Chondrocyte (in vitro differentiated cells): ENCODE measurements at regions not wholly inside any gene's neighbourhood (a gene's known extent, or its start where the extent isn't known, plus 50 kb on each side); places are given as distances from the start of the nearest gene placed in this dataset.
A peak's percentile ranks its signal among the peaks of the same experiment; 100 is the strongest.
"Not testable (repeated sequence)": the region's sequence is repeated elsewhere in the genome, so short reads cannot be mapped to it uniquely, and the experiment has no call there.

Source experiments
- DNase-seq: peaks from one replicate; pipeline ENCODE4 v3.0.0; 2021; ENCODE audit warnings: mixed read lengths, low spot score
- H3K27ac Mint-ChIP-seq: one replicate; pipeline ENCODE4 v1.8.0; 2021; ENCODE audit warnings: mild to moderate bottlenecking, moderate library complexity, mixed read lengths; ENCODE audit not compliant: unreplicated experiment
- H3K27me3 Mint-ChIP-seq: 2 replicates; pipeline ENCODE4 v1.8.0; 2021; ENCODE audit warnings: low read depth, mixed read lengths
- H3K36me3 Mint-ChIP-seq: 2 replicates; pipeline ENCODE4 v1.8.0; 2021; ENCODE audit warnings: low read depth, mixed read lengths
- H3K4me1 Mint-ChIP-seq: 2 replicates; pipeline ENCODE4 v1.8.0; 2021; ENCODE audit warnings: low read depth, mild to moderate bottlenecking, mixed read lengths
- H3K4me3 Mint-ChIP-seq: one replicate; pipeline ENCODE4 v1.8.0; 2021; ENCODE audit warnings: mild to moderate bottlenecking, moderate library complexity, mixed read lengths; ENCODE audit not compliant: unreplicated experiment
- H3K9me3 Mint-ChIP-seq: 2 replicates; pipeline ENCODE4 v1.8.0; 2021; ENCODE audit warnings: low read depth, mixed read lengths
- TF ChIP-seq, protein P1 (sequence below): fragments of 200-600 bp; sonication (generic); IDR thresholded peaks from 2 replicates; pipeline ENCODE4 v1.5.0; 2021; ENCODE audit warnings: antibody characterized with exemption, mild to moderate bottlenecking, moderate library complexity

DNA sequence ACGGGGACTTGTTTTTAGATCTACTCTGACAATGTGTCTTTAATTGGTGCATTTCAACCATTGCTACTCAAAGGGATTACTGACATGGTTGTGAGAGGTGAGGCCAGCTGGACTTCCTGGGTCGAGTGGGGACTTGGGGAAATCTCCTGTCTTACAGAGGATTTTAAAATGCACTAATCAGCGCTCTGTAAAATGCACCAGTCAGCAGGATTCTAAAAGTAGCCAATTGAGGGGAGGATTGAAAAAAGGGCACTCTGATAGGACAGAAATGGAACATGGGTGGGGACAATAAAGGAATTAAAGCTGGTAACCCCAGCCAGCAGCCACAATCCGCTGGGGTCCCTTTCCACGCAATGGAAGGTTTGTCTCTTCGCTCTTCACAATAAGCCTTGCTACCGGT is 122.5 kb upstream of the SNRPN start:
- Mint-ChIP-seq H3K27me3 (no peaks in the 10 kb centered on the region), H3K4me3 (no peak overlapping the region), H3K4me1 (no peaks in the 10 kb centered on the region), H3K9me3 (peaks cover 43% of the 10 kb centered on the region), H3K27ac (no peak overlapping the region), H3K36me3 (no peaks in the 10 kb centered on the region)
- no peak for DNase-seq
- TF ChIP-seq, protein P1, sequence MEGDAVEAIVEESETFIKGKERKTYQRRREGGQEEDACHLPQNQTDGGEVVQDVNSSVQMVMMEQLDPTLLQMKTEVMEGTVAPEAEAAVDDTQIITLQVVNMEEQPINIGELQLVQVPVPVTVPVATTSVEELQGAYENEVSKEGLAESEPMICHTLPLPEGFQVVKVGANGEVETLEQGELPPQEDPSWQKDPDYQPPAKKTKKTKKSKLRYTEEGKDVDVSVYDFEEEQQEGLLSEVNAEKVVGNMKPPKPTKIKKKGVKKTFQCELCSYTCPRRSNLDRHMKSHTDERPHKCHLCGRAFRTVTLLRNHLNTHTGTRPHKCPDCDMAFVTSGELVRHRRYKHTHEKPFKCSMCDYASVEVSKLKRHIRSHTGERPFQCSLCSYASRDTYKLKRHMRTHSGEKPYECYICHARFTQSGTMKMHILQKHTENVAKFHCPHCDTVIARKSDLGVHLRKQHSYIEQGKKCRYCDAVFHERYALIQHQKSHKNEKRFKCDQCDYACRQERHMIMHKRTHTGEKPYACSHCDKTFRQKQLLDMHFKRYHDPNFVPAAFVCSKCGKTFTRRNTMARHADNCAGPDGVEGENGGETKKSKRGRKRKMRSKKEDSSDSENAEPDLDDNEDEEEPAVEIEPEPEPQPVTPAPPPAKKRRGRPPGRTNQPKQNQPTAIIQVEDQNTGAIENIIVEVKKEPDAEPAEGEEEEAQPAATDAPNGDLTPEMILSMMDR: no peak

- no peaks in the 10 kb centered on the region for H3K27me3 Mint-ChIP-seq
- H3K36me3 Mint-ChIP-seq: no peaks in the 10 kb centered on the region
- H3K9me3 Mint-ChIP-seq: peaks cover 37% of the 10 kb centered on the region
- no peak overlapping the region for H3K27ac Mint-ChIP-seq
- no peak for DNase-seq
- TF ChIP-seq, protein P1: peak; percentile 15
- H3K4me1 Mint-ChIP-seq: no peaks in the 10 kb centered on the region
- H3K4me3 Mint-ChIP-seq: no peak overlapping the region
Observed at GRCh38 chr15:24835301-24835700, 119.5 kb upstream of the SNRPN start.

DNA sequence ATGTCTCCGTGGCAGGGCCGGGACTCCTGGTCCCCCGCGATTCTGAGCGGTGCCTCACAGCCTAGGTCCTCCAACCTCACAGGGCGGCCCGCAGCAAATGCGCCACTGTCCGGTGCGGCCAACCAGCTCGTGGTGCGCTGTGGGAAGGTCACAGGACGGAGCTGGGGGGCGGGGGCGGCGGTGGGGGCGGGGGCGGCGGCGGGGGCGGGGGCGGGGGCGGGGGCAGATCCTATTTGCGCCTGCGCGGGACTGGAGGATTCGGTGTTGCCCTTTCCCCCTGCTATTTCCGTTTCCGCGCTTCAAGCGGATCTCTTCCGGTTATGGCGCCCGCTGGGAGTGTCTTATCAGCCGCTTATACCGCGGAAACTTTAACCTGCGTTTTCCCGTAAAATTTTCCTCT is 106.7 kb upstream of the SNRPN start:
- Mint-ChIP-seq H3K4me1 (no peaks in the 10 kb centered on the region), H3K36me3 (no peaks in the 10 kb centered on the region), H3K27me3 (peaks cover 6% of the 10 kb centered on the region), H3K4me3 (peak overlapping the region; percentile 63), H3K9me3 (peaks cover 24% of the 10 kb centered on the region), H3K27ac (no peak overlapping the region)
- no peak for DNase-seq
- TF ChIP-seq, protein P1: no peak

DNA sequence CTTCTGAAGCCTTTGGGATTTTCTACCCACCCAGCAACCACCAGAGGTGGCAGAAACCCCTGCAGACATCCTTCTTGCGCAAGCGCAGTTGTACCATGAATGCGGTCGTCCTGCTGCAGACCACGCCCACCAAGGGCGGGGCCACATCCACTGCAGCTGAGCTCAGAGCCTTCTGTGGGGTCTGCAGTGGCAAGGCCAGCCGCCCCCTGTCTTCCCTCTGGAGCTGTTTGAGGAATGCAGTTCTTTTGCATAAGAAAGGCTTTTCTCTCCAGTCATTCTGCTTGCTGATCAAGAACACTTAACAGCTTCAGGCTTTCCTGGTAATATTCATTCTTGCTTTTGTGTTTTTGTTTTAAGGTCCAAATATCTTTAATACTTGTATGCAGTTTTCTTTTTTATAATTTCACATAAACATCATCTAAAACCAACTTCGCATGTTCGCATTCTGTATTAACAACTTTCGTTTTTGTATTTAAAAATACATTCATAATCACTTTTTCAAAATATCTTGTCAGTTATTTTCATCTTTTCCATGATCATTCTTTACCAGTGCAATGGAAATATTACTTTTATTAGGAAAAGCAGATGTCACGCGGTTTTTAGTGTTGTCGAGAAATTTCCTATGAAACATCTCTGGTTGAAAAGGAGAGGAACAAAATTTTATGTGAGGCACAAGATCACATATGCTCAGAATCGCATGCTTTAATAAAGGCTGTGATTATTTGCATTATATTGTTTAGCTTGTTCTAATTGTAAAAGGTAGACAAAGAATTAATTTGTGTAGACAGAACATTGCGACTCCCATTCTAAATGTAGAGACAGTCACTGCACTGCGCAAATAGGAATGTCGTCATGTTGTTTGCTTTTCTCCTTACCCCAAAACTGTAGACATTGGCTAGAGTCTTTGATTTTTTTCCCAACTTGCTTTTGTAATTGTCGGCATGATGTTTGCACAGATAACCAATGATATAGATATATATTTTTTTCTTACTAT is 98.1 kb upstream of the SNRPN start:
- H3K9me3 Mint-ChIP-seq: peaks cover 28% of the 10 kb centered on the region
- no peak overlapping the region for H3K27ac Mint-ChIP-seq
- H3K36me3 Mint-ChIP-seq: no peaks in the 10 kb centered on the region
- peaks cover 3% of the 10 kb centered on the region for H3K4me1 Mint-ChIP-seq
- no peaks in the 10 kb centered on the region for H3K27me3 Mint-ChIP-seq
- no peak for DNase-seq
- H3K4me3 Mint-ChIP-seq: no peak overlapping the region
- TF ChIP-seq, protein P1: no peak

GRCh38 chr15:24857763-24858162 is 97.0 kb upstream of the SNRPN start:
- Mint-ChIP-seq H3K4me3 (no peak overlapping the region), H3K27me3 (no peaks in the 10 kb centered on the region), H3K36me3 (no peaks in the 10 kb centered on the region), H3K9me3 (peaks cover 28% of the 10 kb centered on the region), H3K27ac (no peak overlapping the region), H3K4me1 (peaks cover 3% of the 10 kb centered on the region)
- DNase-seq: no peak
- TF ChIP-seq, protein P1: no peak

DNA sequence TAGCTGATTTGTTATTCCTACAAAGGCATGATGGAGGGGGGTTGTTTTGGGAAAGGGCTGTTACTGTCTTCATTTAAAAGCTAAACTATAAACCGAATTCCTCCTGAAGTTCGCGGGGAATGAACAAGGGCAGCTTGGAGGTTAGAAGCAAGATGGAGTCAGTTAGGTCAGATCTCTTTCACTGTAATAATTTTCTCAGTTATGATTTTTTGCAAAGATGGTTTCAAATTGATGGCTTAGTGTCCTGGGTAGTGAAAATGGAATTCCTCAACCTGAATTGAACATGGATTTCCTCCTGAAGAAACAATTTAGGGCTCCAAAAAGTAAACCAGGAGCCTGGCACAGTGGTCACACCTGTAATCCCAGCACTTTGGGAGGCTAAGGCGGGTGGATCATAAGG is 96.6 kb upstream of the SNRPN start:
- H3K9me3 Mint-ChIP-seq: peaks cover 28% of the 10 kb centered on the region
- not testable (repeated sequence) for H3K4me3 Mint-ChIP-seq, H3K4me1 Mint-ChIP-seq, H3K36me3 Mint-ChIP-seq, H3K27me3 Mint-ChIP-seq, H3K27ac Mint-ChIP-seq, DNase-seq
